Endothelial cell of umbilical vein (primary cell): ENCODE measurements at regions not wholly inside any gene's neighbourhood (a gene's known extent, or its start where the extent isn't known, plus 50 kb on each side); places are given as distances from the start of the nearest gene placed in this dataset.

ENCODE experiments used
- BruUV-seq: library from RNA; stranded (reverse); fragments of 400-500 nt; replicated peaks from 2 replicates; lab custom pipeline; 2021; lab: Mats Ljungman, UMichigan
- CTCF ChIA-PET: fragments of 300-600, 350-600 bp; sonication (Branson Sonifier 250); formaldehyde crosslinking; loops from one replicate; lab custom pipeline; 2021; ENCODE audit warnings: antibody characterized with exemption, inconsistent platforms; lab: Charles Lee
- POLR2A ChIA-PET: fragments of 300-600, 350-600 bp; sonication (Branson Sonifier 250); formaldehyde crosslinking; loops from one replicate; lab custom pipeline; 2021; ENCODE audit warnings: antibody characterized with exemption, inconsistent platforms; lab: Charles Lee
- DNase-seq: peaks from one replicate; pipeline ENCODE4 v3.0.0-alpha.2; 2011; ENCODE audit warnings: low read depth, low spot score
- FAIRE-seq: peaks from 2 replicates; lab custom pipeline; 2011; peaks lifted over from hg19 to GRCh38; lab: Jason Lieb, UNC
- H2AFZ ChIP-seq: 2 replicates; pipeline ENCODE4 v1.6.0; 2012; ENCODE audit warnings: low read depth, low read length, control low read depth, inconsistent platforms
- H3K27ac ChIP-seq: 2 replicates; pipeline ENCODE4 v1.5.1; 2011; ENCODE audit warnings: low read depth, mild to moderate bottlenecking, control low read depth, low read length, moderate library complexity; ENCODE audit not compliant: insufficient read depth
- H3K27me3 ChIP-seq, 2 experiments: 2 replicates each; pipeline versions ENCODE4 v1.6.0 to v1.6.1; 2011; ENCODE audit warnings: low read length in 2 of 2, mixed read lengths in 1 of 2; ENCODE audit not compliant: control insufficient read depth in 2 of 2, insufficient read depth in 2 of 2
- H3K36me3 ChIP-seq, 2 experiments: 2 replicates in 1 of 2; 3 replicates in 1 of 2; pipeline ENCODE4 v1.5.1; 2011; ENCODE audit warnings: low read length in 2 of 2, mild to moderate bottlenecking in 1 of 2, moderate library complexity in 1 of 2; ENCODE audit not compliant: control insufficient read depth in 2 of 2, insufficient read depth in 2 of 2; ENCODE audit errors: extremely low read depth in 1 of 2
- H3K4me1 ChIP-seq: 3 replicates; pipeline ENCODE4 v1.5.1; 2011; ENCODE audit warnings: mild to moderate bottlenecking, low read length; ENCODE audit not compliant: control insufficient read depth, insufficient read depth; ENCODE audit errors: extremely low read depth
- H3K4me2 ChIP-seq: 2 replicates; pipeline ENCODE4 v1.6.1; 2011; ENCODE audit warnings: low read length, control low read depth, mixed read lengths; ENCODE audit not compliant: insufficient read depth
- H3K4me3 ChIP-seq, 3 experiments: fragments of 200-600 bp in 1 of 3; sonication (generic), shearing (Covaris generic) in 1 of 3; replicated peaks in 1 of 3; 2 replicates each; pipeline ENCODE4 v1.5.1; 2011 to 2016; ENCODE audit warnings: control low read depth in 3 of 3, low read length in 3 of 3, mild to moderate bottlenecking in 2 of 3, inconsistent platforms in 1 of 3, low read depth in 1 of 3, moderate library complexity in 1 of 3; ENCODE audit not compliant: insufficient read depth in 1 of 3
- H3K79me2 ChIP-seq: 2 replicates; pipeline ENCODE4 v1.6.0; 2012; ENCODE audit warnings: low read length, inconsistent platforms; ENCODE audit not compliant: control insufficient read depth, insufficient read depth
- H3K9ac ChIP-seq: replicated peaks from 2 replicates; pipeline ENCODE3; 2011; ENCODE audit warnings: low read length, control low read depth; ENCODE audit not compliant: insufficient read depth; ENCODE audit errors: extremely low read depth
- H3K9me1 ChIP-seq: replicated peaks from 3 replicates; pipeline ENCODE4 v1.6.0; 2011; ENCODE audit warnings: mild to moderate bottlenecking, low read length; ENCODE audit not compliant: control insufficient read depth, insufficient read depth; ENCODE audit errors: extremely low read depth
- H3K9me3 ChIP-seq: replicated peaks from 2 replicates; pipeline ENCODE4 v1.5.1; 2012; ENCODE audit warnings: low read length, inconsistent platforms; ENCODE audit not compliant: control insufficient read depth, insufficient read depth
- H4K20me1 ChIP-seq: replicated peaks from 2 replicates; pipeline ENCODE3; 2011; ENCODE audit warnings: mild to moderate bottlenecking, low read length; ENCODE audit not compliant: control insufficient read depth, insufficient read depth; ENCODE audit errors: extremely low read depth
- EZH2 ChIP-seq: IDR thresholded peaks from 2 replicates; pipeline ENCODE4 v1.6.1; 2012; ENCODE audit warnings: borderline replicate concordance, low read depth, mild to moderate bottlenecking, moderate library complexity, low read length, inconsistent platforms; ENCODE audit not compliant: severe bottlenecking
- FOS ChIP-seq: IDR thresholded peaks from 2 replicates; pipeline ENCODE4 v1.6.1; 2011; ENCODE audit warnings: mild to moderate bottlenecking, low read length, moderate library complexity, borderline replicate concordance; ENCODE audit not compliant: insufficient read depth
- GATA2 ChIP-seq: IDR thresholded peaks from 2 replicates; pipeline ENCODE4 v1.7.0; 2011; ENCODE audit warnings: low read depth, mild to moderate bottlenecking, moderate library complexity, mixed read lengths, low read length; ENCODE audit not compliant: insufficient read length, insufficient read depth
- JUN ChIP-seq: IDR thresholded peaks from 2 replicates; pipeline ENCODE4 v1.6.1; 2011; ENCODE audit warnings: borderline replicate concordance, low read depth; ENCODE audit not compliant: insufficient read length, insufficient read depth
- MYC ChIP-seq: IDR thresholded peaks from one replicate; pipeline ENCODE4 v1.6.1; 2011; ENCODE audit warnings: mild to moderate bottlenecking, low read depth, low read length
- POLR2A ChIP-seq: IDR thresholded peaks from 2 replicates; pipeline ENCODE4 v1.6.1; 2012; ENCODE audit warnings: low read depth, mild to moderate bottlenecking, control low read depth, low read length
- POLR2AphosphoS5 ChIP-seq: IDR thresholded peaks from 2 replicates; pipeline ENCODE4 v1.6.1; 2012; ENCODE audit warnings: low read depth, mild to moderate bottlenecking, control low read depth, low read length, moderate library complexity; ENCODE audit not compliant: insufficient read depth
- dilution Hi-C: fragments of 300-500 bp; cut with MboI; formaldehyde crosslinking; loops from one replicate; pipeline ENCODE4 v1.15.0; 2019; ENCODE audit warnings: low sequenced_read_pairs; ENCODE audit not compliant: extremely low pct_ligation_motif_present
- intact Hi-C: fragments of 100-400 bp; cut with micrococcal nuclease; formaldehyde crosslinking; loops from one replicate; pipeline ENCODE4 v1.10.0; 2022
- TF ChIP-seq, protein P1 (sequence below): IDR thresholded peaks from 2 replicates; pipeline ENCODE4 v1.6.1; 2011; ENCODE audit not compliant: insufficient read depth, insufficient read length
- TF ChIP-seq, protein P2 (sequence below), 2 donors: IDR thresholded peaks; 1 replicate in 1 of 2; 2 replicates in 1 of 2; pipeline ENCODE4 v1.5.1; 2011; ENCODE audit warnings: low read length in 2 of 2, mild to moderate bottlenecking in 2 of 2, moderate library complexity in 2 of 2, control low read depth in 1 of 2, inconsistent platforms in 1 of 2, low read depth in 1 of 2; ENCODE audit not compliant: insufficient read depth in 1 of 2; ENCODE audit errors: extremely low read depth in 1 of 2

DNA sequence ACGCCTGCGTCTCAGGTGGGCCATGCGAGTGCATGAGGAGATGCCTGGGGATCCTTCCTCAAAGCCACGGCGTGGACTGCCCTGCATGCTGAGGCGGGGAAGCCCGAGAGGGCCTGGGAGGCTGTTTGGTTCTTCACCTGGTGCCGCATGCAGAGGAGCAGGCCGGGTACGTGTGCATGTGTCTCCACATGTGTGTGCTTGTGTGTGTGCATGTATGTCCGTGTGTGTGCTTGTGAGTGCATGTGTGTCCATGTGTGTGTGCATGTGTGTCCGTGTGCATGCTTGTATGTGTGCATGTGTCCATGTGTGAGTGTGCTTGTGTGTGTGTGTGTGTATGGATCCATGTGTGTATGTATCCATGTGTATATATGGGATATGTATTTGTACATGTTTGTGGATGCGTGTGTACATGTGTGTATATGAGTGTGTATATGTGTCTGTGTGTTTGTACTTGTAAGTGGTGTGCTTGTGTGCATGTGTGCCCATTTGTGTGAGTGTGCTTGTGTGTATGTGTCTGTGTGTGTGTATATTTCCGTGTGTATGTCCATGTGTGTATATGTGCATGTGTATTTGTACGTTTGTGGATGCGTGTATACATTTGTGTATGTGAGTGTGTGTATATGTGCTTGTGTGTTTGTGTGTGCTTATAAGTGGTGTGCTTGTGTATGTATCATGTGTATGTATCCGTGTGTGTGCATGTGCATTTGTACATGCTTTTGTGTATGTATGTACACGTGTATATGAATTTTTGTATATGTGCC, 79.0 kb downstream of the PTGR3 start:
- POLR2A ChIA-PET, result no interaction called here
- H3K9ac ChIP-seq, result no peak overlapping the region
- intact Hi-C loops, result no loop called here
- H3K27me3 ChIP-seq, result no peaks in the 10 kb centered on the region
- H3K79me2 ChIP-seq, result no peaks in the 10 kb centered on the region
- TF ChIP-seq POLR2AphosphoS5, result no peak
- TF ChIP-seq, protein P1, sequence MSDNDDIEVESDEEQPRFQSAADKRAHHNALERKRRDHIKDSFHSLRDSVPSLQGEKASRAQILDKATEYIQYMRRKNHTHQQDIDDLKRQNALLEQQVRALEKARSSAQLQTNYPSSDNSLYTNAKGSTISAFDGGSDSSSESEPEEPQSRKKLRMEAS, result no peak
- no peak for TF ChIP-seq JUN
- TF ChIP-seq GATA2, result no peak
- TF ChIP-seq, protein P2, sequence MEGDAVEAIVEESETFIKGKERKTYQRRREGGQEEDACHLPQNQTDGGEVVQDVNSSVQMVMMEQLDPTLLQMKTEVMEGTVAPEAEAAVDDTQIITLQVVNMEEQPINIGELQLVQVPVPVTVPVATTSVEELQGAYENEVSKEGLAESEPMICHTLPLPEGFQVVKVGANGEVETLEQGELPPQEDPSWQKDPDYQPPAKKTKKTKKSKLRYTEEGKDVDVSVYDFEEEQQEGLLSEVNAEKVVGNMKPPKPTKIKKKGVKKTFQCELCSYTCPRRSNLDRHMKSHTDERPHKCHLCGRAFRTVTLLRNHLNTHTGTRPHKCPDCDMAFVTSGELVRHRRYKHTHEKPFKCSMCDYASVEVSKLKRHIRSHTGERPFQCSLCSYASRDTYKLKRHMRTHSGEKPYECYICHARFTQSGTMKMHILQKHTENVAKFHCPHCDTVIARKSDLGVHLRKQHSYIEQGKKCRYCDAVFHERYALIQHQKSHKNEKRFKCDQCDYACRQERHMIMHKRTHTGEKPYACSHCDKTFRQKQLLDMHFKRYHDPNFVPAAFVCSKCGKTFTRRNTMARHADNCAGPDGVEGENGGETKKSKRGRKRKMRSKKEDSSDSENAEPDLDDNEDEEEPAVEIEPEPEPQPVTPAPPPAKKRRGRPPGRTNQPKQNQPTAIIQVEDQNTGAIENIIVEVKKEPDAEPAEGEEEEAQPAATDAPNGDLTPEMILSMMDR (IDR thresholded peaks at IDR 0.05; ENCODE audit: extremely low read depth in 1 of 2, insufficient read depth in 1 of 2, low read depth in 1 of 2, low read length in 2 of 2), result no peak
- no peak for TF ChIP-seq POLR2A
- TF ChIP-seq MYC, result no peak
- TF ChIP-seq EZH2, result no peak
- no peak for TF ChIP-seq FOS
- H3K27ac ChIP-seq, result no peak overlapping the region
- DNase-seq (no peak), FAIRE-seq (no peak)
- no peaks in the 10 kb centered on the region for H4K20me1 ChIP-seq
- BruUV-seq, result no TSS peak
- H3K9me1 ChIP-seq, result no peaks in the 10 kb centered on the region
- dilution Hi-C loops, result no loop called here
- no peaks in the 10 kb centered on the region for H3K4me1 ChIP-seq
- no peaks in the 10 kb centered on the region for H3K36me3 ChIP-seq
- no peak overlapping the region for H3K4me2 ChIP-seq
- H3K9me3 ChIP-seq, result no peaks in the 10 kb centered on the region
- CTCF ChIA-PET, result no interaction called here
- H3K4me3 ChIP-seq, result no peak overlapping the region
- no peak overlapping the region for H2AFZ ChIP-seq
